Subcutaneous abdominal adipose tissue (tissue), 5 donors: ENCODE measurements at regions not wholly inside any gene's neighbourhood (a gene's known extent, or its start where the extent isn't known, plus 50 kb on each side); places are given as distances from the start of the nearest gene placed in this dataset.

Experiments
- H3K27ac ChIP-seq: one replicate; pipeline ENCODE4 v1.7.0; 2013; ENCODE audit warnings: low read depth, mild to moderate bottlenecking, inconsistent platforms, low read length, moderate library complexity
- H3K27me3 ChIP-seq, 5 donors: one replicate each; pipeline ENCODE4 v1.7.0; 2013; ENCODE audit warnings: low read length in 5 of 5, inconsistent platforms in 1 of 5; ENCODE audit not compliant: control insufficient read depth in 5 of 5, insufficient read depth in 4 of 5
- H3K36me3 ChIP-seq, 5 donors: one replicate each; pipeline ENCODE4 v1.7.0; 2013; ENCODE audit warnings: low read length in 5 of 5; ENCODE audit not compliant: control insufficient read depth in 5 of 5, insufficient read depth in 5 of 5
- H3K4me1 ChIP-seq, 5 donors: one replicate each; pipeline ENCODE4 v1.7.0; 2013; ENCODE audit warnings: low read length in 5 of 5, mild to moderate bottlenecking in 3 of 5, moderate library complexity in 1 of 5; ENCODE audit not compliant: control insufficient read depth in 5 of 5, insufficient read depth in 5 of 5
- H3K4me3 ChIP-seq, 5 donors: one replicate each; pipeline ENCODE4 v1.7.0; 2013; ENCODE audit warnings: low read length in 5 of 5, low read depth in 1 of 5
- H3K9ac ChIP-seq, 5 donors: one replicate each; pipeline ENCODE4 v1.7.0; 2013; ENCODE audit warnings: low read length in 5 of 5, mild to moderate bottlenecking in 4 of 5, moderate library complexity in 3 of 5
- H3K9me3 ChIP-seq, 5 donors: one replicate each; pipeline ENCODE4 v1.7.0; 2013; ENCODE audit warnings: low read length in 5 of 5; ENCODE audit not compliant: control insufficient read depth in 5 of 5
- donor health status: healthy.
- donor health status: healthy.
- donor health status: healthy.
- donor health status: healthy.
- donor health status: healthy.

GRCh38 chr6:138038142-138038870, 68.9 kb downstream of the PERP start:
- no peak overlapping the region for H3K9ac ChIP-seq
- peaks cover 0 to 9% (median 0%) of the 10 kb centered on the region in 5 donors for H3K9me3 ChIP-seq
- no peaks in the 10 kb centered on the region for H3K36me3 ChIP-seq
- no peak overlapping the region for H3K27ac ChIP-seq
- no peaks in the 10 kb centered on the region for H3K27me3 ChIP-seq
- no peaks in the 10 kb centered on the region for H3K4me1 ChIP-seq
- no peak overlapping the region for H3K4me3 ChIP-seq
